Endothelial cell of umbilical vein (primary cell): ENCODE measurements at regions not wholly inside any gene's neighbourhood (a gene's known extent, or its start where the extent isn't known, plus 50 kb on each side); places are given as distances from the start of the nearest gene placed in this dataset.

ENCODE experiments used
- CTCF ChIP-seq, 2 donors: IDR thresholded peaks; 1 replicate in 1 of 2; 2 replicates in 1 of 2; pipeline ENCODE4 v1.5.1; 2011; ENCODE audit warnings: low read length in 2 of 2, mild to moderate bottlenecking in 2 of 2, moderate library complexity in 2 of 2, control low read depth in 1 of 2, inconsistent platforms in 1 of 2, low read depth in 1 of 2; ENCODE audit not compliant: insufficient read depth in 1 of 2; ENCODE audit errors: extremely low read depth in 1 of 2
- EZH2 ChIP-seq: IDR thresholded peaks from 2 replicates; pipeline ENCODE4 v1.6.1; 2012; ENCODE audit warnings: borderline replicate concordance, low read depth, mild to moderate bottlenecking, moderate library complexity, low read length, inconsistent platforms; ENCODE audit not compliant: severe bottlenecking
- POLR2A ChIP-seq: IDR thresholded peaks from 2 replicates; pipeline ENCODE4 v1.6.1; 2012; ENCODE audit warnings: low read depth, mild to moderate bottlenecking, control low read depth, low read length
- POLR2AphosphoS5 ChIP-seq: IDR thresholded peaks from 2 replicates; pipeline ENCODE4 v1.6.1; 2012; ENCODE audit warnings: low read depth, mild to moderate bottlenecking, control low read depth, low read length, moderate library complexity; ENCODE audit not compliant: insufficient read depth
- TF ChIP-seq, protein P1 (sequence below): IDR thresholded peaks from 2 replicates; pipeline ENCODE4 v1.6.1; 2011; ENCODE audit not compliant: insufficient read depth, insufficient read length

DNA sequence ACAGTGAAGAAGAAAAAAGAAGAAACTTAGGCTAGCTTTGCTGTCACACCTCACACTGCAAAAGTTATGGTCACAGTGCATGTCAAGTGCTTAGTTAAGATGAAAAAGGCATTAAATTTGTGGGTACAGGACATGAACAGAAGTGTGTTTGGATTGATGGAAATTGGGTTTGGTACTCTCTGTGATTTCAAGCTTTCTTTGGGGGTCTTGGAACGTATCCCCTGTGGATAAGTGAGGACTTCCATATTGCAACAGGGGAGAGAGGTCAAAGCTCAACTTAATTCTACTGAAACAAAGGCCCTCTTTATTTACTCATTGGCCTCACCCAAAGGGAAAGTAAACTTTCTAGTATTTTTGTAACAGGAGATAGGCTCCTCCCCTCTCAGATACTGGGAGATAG, 138.3 kb upstream of the FUT9 start:
- TF ChIP-seq CTCF (IDR thresholded peaks at IDR 0.05; ENCODE audit: extremely low read depth in 1 of 2, insufficient read depth in 1 of 2, low read depth in 1 of 2, low read length in 2 of 2) = no peak
- no peak for TF ChIP-seq POLR2A
- no peak for TF ChIP-seq EZH2
- TF ChIP-seq, protein P1, sequence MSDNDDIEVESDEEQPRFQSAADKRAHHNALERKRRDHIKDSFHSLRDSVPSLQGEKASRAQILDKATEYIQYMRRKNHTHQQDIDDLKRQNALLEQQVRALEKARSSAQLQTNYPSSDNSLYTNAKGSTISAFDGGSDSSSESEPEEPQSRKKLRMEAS = no peak
- TF ChIP-seq POLR2AphosphoS5 = no peak
